DOHH2 (cell line): ENCODE measurements at regions not wholly inside any gene's neighbourhood (a gene's known extent, or its start where the extent isn't known, plus 50 kb on each side); places are given as distances from the start of the nearest gene placed in this dataset.
"Not testable (repeated sequence)": the region's sequence is repeated elsewhere in the genome, so short reads cannot be mapped to it uniquely, and the experiment has no call there.

Source experiments
- EZH2phosphoT487 ChIP-seq: fragments of 200-600 bp; sonication (generic); IDR thresholded peaks from 2 replicates; pipeline ENCODE4 v1.6.1; 2017; ENCODE audit warnings: borderline replicate concordance, mild to moderate bottlenecking, antibody characterized with exemption, low read length, moderate library complexity, mixed read lengths
- TF ChIP-seq, protein P1 (sequence below): fragments of 200-600 bp; sonication (generic); IDR thresholded peaks from one replicate; pipeline ENCODE4 v1.5.1; 2014; ENCODE audit warnings: antibody characterized with exemption, mild to moderate bottlenecking, low read depth, low read length; ENCODE audit not compliant: poor library complexity, severe bottlenecking

DNA sequence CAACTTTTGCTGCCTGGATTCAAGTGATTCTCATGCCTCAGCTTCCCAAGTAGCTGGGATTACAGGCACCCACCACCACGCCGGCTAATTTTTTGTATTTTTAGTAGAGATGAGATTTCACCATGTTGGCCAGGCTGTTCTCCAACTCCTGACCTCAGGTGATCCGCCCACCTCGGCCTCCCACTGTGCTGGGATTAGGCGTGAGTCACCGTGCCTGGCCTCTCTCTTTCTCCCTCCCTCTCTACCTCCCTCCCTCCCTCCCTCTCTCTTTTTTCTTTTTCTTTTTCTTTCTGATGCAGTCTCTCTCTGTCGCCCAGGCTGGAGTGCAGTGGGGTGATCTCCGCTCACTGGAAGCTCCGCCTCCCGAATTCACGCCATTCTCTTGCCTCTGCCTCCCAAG, 186.3 kb upstream of the DAB2 start:
- TF ChIP-seq, protein P1, sequence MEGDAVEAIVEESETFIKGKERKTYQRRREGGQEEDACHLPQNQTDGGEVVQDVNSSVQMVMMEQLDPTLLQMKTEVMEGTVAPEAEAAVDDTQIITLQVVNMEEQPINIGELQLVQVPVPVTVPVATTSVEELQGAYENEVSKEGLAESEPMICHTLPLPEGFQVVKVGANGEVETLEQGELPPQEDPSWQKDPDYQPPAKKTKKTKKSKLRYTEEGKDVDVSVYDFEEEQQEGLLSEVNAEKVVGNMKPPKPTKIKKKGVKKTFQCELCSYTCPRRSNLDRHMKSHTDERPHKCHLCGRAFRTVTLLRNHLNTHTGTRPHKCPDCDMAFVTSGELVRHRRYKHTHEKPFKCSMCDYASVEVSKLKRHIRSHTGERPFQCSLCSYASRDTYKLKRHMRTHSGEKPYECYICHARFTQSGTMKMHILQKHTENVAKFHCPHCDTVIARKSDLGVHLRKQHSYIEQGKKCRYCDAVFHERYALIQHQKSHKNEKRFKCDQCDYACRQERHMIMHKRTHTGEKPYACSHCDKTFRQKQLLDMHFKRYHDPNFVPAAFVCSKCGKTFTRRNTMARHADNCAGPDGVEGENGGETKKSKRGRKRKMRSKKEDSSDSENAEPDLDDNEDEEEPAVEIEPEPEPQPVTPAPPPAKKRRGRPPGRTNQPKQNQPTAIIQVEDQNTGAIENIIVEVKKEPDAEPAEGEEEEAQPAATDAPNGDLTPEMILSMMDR, result not testable (repeated sequence)
- not testable (repeated sequence) for TF ChIP-seq EZH2phosphoT487
